ENCODE measurements at regions not wholly inside any gene's neighbourhood (a gene's known extent, or its start where the extent isn't known, plus 50 kb on each side); places are given as distances from the start of the nearest gene placed in this dataset.

- H3K9me3 Mint-ChIP-seq: peaks cover 5 to 9% (median 7%) of the 10 kb centered on the region in 7 donors
- WGBS (ENCODE audit: insufficient coverage): 93% methylated on average over 2 of the region's 8 CpGs
- H3K27ac Mint-ChIP-seq: no peak overlapping the region
- peaks cover 2% of the 10 kb centered on the region for H3K4me1 Mint-ChIP-seq
- no peak overlapping the region for H3K4me2 ChIP-seq (replicated peaks; ENCODE audit: extremely low read depth, low read length, poor library complexity, severe bottlenecking)
- no peaks in the 10 kb centered on the region for H3K79me2 ChIP-seq (ENCODE audit: insufficient read depth, low read length)
- no peak overlapping the region for H3K4me3 ChIP-seq (replicated peaks in 1 of 3; ENCODE audit: low read depth in 2 of 3, low read length in 3 of 3)
- H3K27me3 ChIP-seq (ENCODE audit: control insufficient read depth in 2 of 2, insufficient read depth in 2 of 2, low read length in 2 of 2): no peaks in the 10 kb centered on the region
- no peaks in the 10 kb centered on the region for H3K4me1 ChIP-seq (ENCODE audit: control insufficient read depth in 1 of 2, insufficient read depth in 2 of 2, low read length in 2 of 2)
- H4K20me1 ChIP-seq (ENCODE audit: insufficient read depth, low read length): no peaks in the 10 kb centered on the region
- H3K27ac ChIP-seq (ENCODE audit: low read depth in 1 of 2, low read length in 2 of 2): no peak overlapping the region
- no peak for TF ChIP-seq CTCF (IDR thresholded peaks at IDR 0.05)
- DNase-seq: no peak
- intact Hi-C loops (cut with micrococcal nuclease): no loop called here
- H3K9ac ChIP-seq (ENCODE audit: insufficient read depth, low read length, poor library complexity, severe bottlenecking): no peak overlapping the region
- no peaks in the 10 kb centered on the region for H3K9me3 ChIP-seq (replicated peaks in 1 of 2; ENCODE audit: control insufficient read depth in 1 of 2, insufficient read depth in 1 of 2, low read length in 2 of 2)
- no peak overlapping the region for H3K4me3 Mint-ChIP-seq
- H3K36me3 Mint-ChIP-seq: peaks cover 2 to 5% of the 10 kb centered on the region in 2 donors
- H2AFZ ChIP-seq (ENCODE audit: insufficient read depth, low read depth, low read length, poor library complexity, severe bottlenecking): no peak overlapping the region
- H3K27me3 Mint-ChIP-seq (ENCODE audit: low read depth in 3 of 3): peaks cover 0 to 2% (median 0%) of the 10 kb centered on the region in 3 donors
- H3K36me3 ChIP-seq (replicated peaks in 1 of 2; ENCODE audit: control insufficient read depth in 1 of 2, insufficient read depth in 2 of 2, low read length in 2 of 2): no peaks in the 10 kb centered on the region
These were observed 91.8 kb upstream of the BCL6 start for GRCh38 chr3:187836823-187837770.

GRCh38 chr3:187838016-187838540, 92.8 kb upstream of the BCL6 start:
- Histone ChIP-seq H2AFZ (ENCODE audit: insufficient read depth, low read depth, low read length, poor library complexity, severe bottlenecking) (no peak overlapping the region), H4K20me1 (ENCODE audit: insufficient read depth, low read length) (no peaks in the 10 kb centered on the region), H3K9ac (ENCODE audit: insufficient read depth, low read length, poor library complexity, severe bottlenecking) (no peak overlapping the region), H3K79me2 (ENCODE audit: insufficient read depth, low read length) (no peaks in the 10 kb centered on the region), H3K4me3 (replicated peaks in 1 of 3; ENCODE audit: low read depth in 2 of 3, low read length in 3 of 3) (no peak overlapping the region), H3K36me3 (replicated peaks in 1 of 2; ENCODE audit: control insufficient read depth in 1 of 2, insufficient read depth in 2 of 2, low read length in 2 of 2) (no peaks in the 10 kb centered on the region), H3K4me1 (ENCODE audit: control insufficient read depth in 1 of 2, insufficient read depth in 2 of 2, low read length in 2 of 2) (no peaks in the 10 kb centered on the region), H3K4me2 (replicated peaks; ENCODE audit: extremely low read depth, low read length, poor library complexity, severe bottlenecking) (no peak overlapping the region), H3K9me3 (replicated peaks in 1 of 2; ENCODE audit: control insufficient read depth in 1 of 2, insufficient read depth in 1 of 2, low read length in 2 of 2) (no peaks in the 10 kb centered on the region), H3K27me3 (ENCODE audit: control insufficient read depth in 2 of 2, insufficient read depth in 2 of 2, low read length in 2 of 2) (no peaks in the 10 kb centered on the region), H3K27ac (ENCODE audit: low read depth in 1 of 2, low read length in 2 of 2) (no peak overlapping the region)
- peaks cover 2 to 5% of the 10 kb centered on the region in 2 donors for H3K36me3 Mint-ChIP-seq
- peaks cover 5 to 9% (median 7%) of the 10 kb centered on the region in 7 donors for H3K9me3 Mint-ChIP-seq
- no peak for DNase-seq
- peaks cover 0 to 2% (median 0%) of the 10 kb centered on the region in 3 donors for H3K27me3 Mint-ChIP-seq (ENCODE audit: low read depth in 3 of 3)
- WGBS (ENCODE audit: insufficient coverage): 100% methylated on average over 1 of the region's 5 CpGs
- intact Hi-C loops (cut with micrococcal nuclease): no loop called here
- no peak overlapping the region for H3K4me3 Mint-ChIP-seq
- peak overlapping the region in 1 of 7 donors; percentile 53 for H3K27ac Mint-ChIP-seq
- no peak for TF ChIP-seq CTCF (IDR thresholded peaks at IDR 0.05)
- H3K4me1 Mint-ChIP-seq: peaks cover 2% of the 10 kb centered on the region

All from CD14-positive monocyte (primary cell).